K562 (cell line): ENCODE measurements at regions not wholly inside any gene's neighbourhood (a gene's known extent, or its start where the extent isn't known, plus 50 kb on each side); places are given as distances from the start of the nearest gene placed in this dataset.

Experiments used
- ATAC-seq: fragments of 200-7000 bp; cut with Tn5 transposase; 3 replicates; pipeline ENCODE4 v1.9.1; 2020; ENCODE audit warnings: moderate library complexity
- BruUV-seq: library from RNA; stranded (reverse); fragments of 400-500 nt; replicated peaks from 2 replicates; lab custom pipeline; 2021; lab: Mats Ljungman, UMichigan
- CTCF ChIA-PET: fragments of 300-600 bp; formaldehyde crosslinking; extraction: SDS; loops from one replicate; lab custom pipeline; 2021; ENCODE audit warnings: low intra/inter-chr PET ratio; lab: Yijun Ruan, JAX
- POLR2A ChIA-PET: fragments of 300-600, 350-650 bp; sonication (Branson Sonifier 250); formaldehyde crosslinking; extraction: SDS; loops from one replicate; lab custom pipeline; 2021; ENCODE audit warnings: antibody characterized with exemption, inconsistent platforms; lab: Yijun Ruan, JAX
- DNase-seq, 4 experiments: peaks; one replicate each; pipeline versions ENCODE4 v3.0.0 to v3.0.0-alpha.2; 2011 to 2018; ENCODE audit warnings: low spot score in 3 of 4, mixed read lengths in 3 of 4; ENCODE audit errors: extremely low read depth in 1 of 4
- FAIRE-seq: peaks from 2 replicates; lab custom pipeline; 2011; peaks lifted over from hg19 to GRCh38; lab: Jason Lieb, UNC
- H2AFZ ChIP-seq: 2 replicates; pipeline ENCODE4 v1.6.0; 2011; ENCODE audit warnings: low read depth, low read length, control low read depth, inconsistent platforms
- H3K27ac ChIP-seq: fragments of 200-600 bp; 3 replicates; pipeline ENCODE4 v1.8.0; 2011; ENCODE audit warnings: low read depth, mild to moderate bottlenecking, control low read depth, inconsistent platforms, low read length, moderate library complexity, mixed read lengths; ENCODE audit errors: extremely low read depth
- H3K27me3 ChIP-seq, 2 experiments: fragments of 300-600 bp in 1 of 2; 2 replicates in 1 of 2; 3 replicates in 1 of 2; pipeline versions ENCODE4 v1.6.0 to v1.8.0; 2011; ENCODE audit warnings: inconsistent platforms in 2 of 2, low read length in 2 of 2, mild to moderate bottlenecking in 1 of 2, mixed read lengths in 1 of 2, moderate library complexity in 1 of 2; ENCODE audit not compliant: control insufficient read depth in 2 of 2, insufficient read depth in 2 of 2
- H3K36me3 ChIP-seq: fragments of 300-600 bp; 3 replicates; pipeline ENCODE4 v1.8.0; 2011; ENCODE audit warnings: mild to moderate bottlenecking, low read length, inconsistent platforms; ENCODE audit not compliant: control insufficient read depth, insufficient read depth
- H3K4me1 ChIP-seq, 2 experiments: fragments of 200-600 bp in 1 of 2; replicated peaks in 1 of 2; 2 replicates in 1 of 2; 3 replicates in 1 of 2; pipeline versions ENCODE4 v1.5.1 to v1.8.0; 2011; ENCODE audit warnings: inconsistent platforms in 2 of 2, low read length in 2 of 2, mild to moderate bottlenecking in 1 of 2, mixed read lengths in 1 of 2, moderate library complexity in 1 of 2; ENCODE audit not compliant: control insufficient read depth in 2 of 2, insufficient read depth in 2 of 2
- H3K4me2 ChIP-seq: 2 replicates; pipeline ENCODE4 v1.6.1; 2011; ENCODE audit warnings: low read length, control low read depth, inconsistent platforms, mixed read lengths; ENCODE audit not compliant: insufficient read depth
- H3K4me3 ChIP-seq: fragments of 200-600 bp; sonication (generic), shearing (Covaris generic); 2 replicates; pipeline ENCODE4 v1.5.1; 2016; ENCODE audit warnings: control low read depth, inconsistent platforms
- H3K79me2 ChIP-seq: fragments of 200-600 bp; 3 replicates; pipeline ENCODE4 v1.8.0; 2011; ENCODE audit warnings: low read length, inconsistent platforms; ENCODE audit not compliant: control insufficient read depth, insufficient read depth
- H3K9ac ChIP-seq, 2 experiments: 2 replicates each; pipeline versions ENCODE4 v1.6.0 to v1.6.1; 2011; ENCODE audit warnings: low read depth in 2 of 2, low read length in 2 of 2, control low read depth in 1 of 2, inconsistent platforms in 1 of 2, mild to moderate bottlenecking in 1 of 2, mixed read lengths in 1 of 2; ENCODE audit not compliant: insufficient read depth in 1 of 2
- H3K9me1 ChIP-seq: one replicate; pipeline ENCODE4 v1.6.0; 2011; ENCODE audit warnings: inconsistent platforms, mild to moderate bottlenecking, low read length, moderate library complexity; ENCODE audit not compliant: control insufficient read depth, insufficient read depth
- H3K9me3 ChIP-seq: replicated peaks from 2 replicates; pipeline ENCODE4 v1.5.1; 2011; ENCODE audit warnings: low read depth, low read length, inconsistent platforms; ENCODE audit not compliant: control insufficient read depth, insufficient read depth
- H4K20me1 ChIP-seq: replicated peaks from 2 replicates; pipeline ENCODE4 v1.6.1; 2011; ENCODE audit warnings: low read length, inconsistent platforms, mixed read lengths; ENCODE audit not compliant: control insufficient read depth, insufficient read depth
- DACH1 ChIP-seq: fragments of 450-650 bp; IDR thresholded peaks from 2 replicates; pipeline ENCODE4 v1.6.1; 2018; ENCODE audit not compliant: partially characterized antibody
- HDAC6 ChIP-seq: IDR thresholded peaks from 2 replicates; pipeline ENCODE4 v1.6.1; 2012; ENCODE audit warnings: low read depth, mild to moderate bottlenecking, control low read depth, inconsistent platforms, low read length, moderate library complexity
- TOE1 ChIP-seq, 2 experiments: fragments of 450-650 bp in 1 of 2; sonication (generic) in 1 of 2; formaldehyde crosslinking in 1 of 2; IDR thresholded peaks; 2 replicates each; pipeline versions ENCODE4 v1.7.1 to v1.8.0; 2016 to 2022; ENCODE audit warnings: borderline replicate concordance in 2 of 2, mild to moderate bottlenecking in 2 of 2, antibody characterized with exemption in 1 of 2, inconsistent platforms in 1 of 2, low read depth in 1 of 2, missing genetic modification reagents in 1 of 2, moderate library complexity in 1 of 2
- ZNF324 ChIP-seq: fragments of 250-450 bp; sonication (Bioruptor Pico); IDR thresholded peaks from 2 replicates; pipeline ENCODE4 v1.4.0; 2020; ENCODE audit warnings: mild to moderate bottlenecking
- WGBS: fragments of 100-300 bp; shearing (Covaris generic); methylation state at CpG from one replicate; pipeline ENCODE4 v1.1.6; 2016; ENCODE audit warnings: low coverage, mixed read lengths; ENCODE audit not compliant: insufficient coverage; ENCODE audit errors: missing lambda C conversion rate; 5-methylcytosine and 5-hydroxymethylcytosine counted together
- in situ Hi-C: fragments of 300-500 bp; cut with MboI; formaldehyde crosslinking; loops from 4 replicates; pipeline ENCODE4 v1.15.0; 2018; ENCODE audit warnings: inconsistent platforms, mixed read lengths
- intact Hi-C: fragments of 100-400 bp; cut with micrococcal nuclease; formaldehyde crosslinking; loops from 2 replicates; pipeline ENCODE4 v1.14.2; 2022
- TF ChIP-seq, protein P1 (sequence below): sonication (generic); formaldehyde crosslinking; IDR thresholded peaks from 2 replicates; pipeline ENCODE4 v1.8.0; 2022; ENCODE audit warnings: mild to moderate bottlenecking, missing genetic modification reagents

DNA sequence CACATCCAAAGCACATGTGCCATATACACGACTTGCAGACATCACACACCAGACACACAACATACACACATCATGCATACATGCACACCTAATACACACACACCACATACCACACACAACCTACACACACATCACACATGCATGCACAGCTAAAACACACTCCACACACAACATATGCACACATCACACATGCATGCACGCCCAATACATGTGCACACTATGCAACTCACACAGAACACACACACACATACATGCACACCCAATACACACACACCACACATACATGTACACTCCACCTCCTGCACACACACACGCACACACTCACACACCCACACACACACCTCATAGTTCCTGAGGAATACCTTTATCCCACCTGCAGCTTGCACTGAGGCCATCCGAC is 436.0 kb downstream of the MIAT start:
- POLR2A ChIA-PET, result no interaction called here
- no TSS peak for BruUV-seq
- Histone ChIP-seq H3K4me2 (no peak overlapping the region), H2AFZ (no peak overlapping the region), H3K9me3 (no peaks in the 10 kb centered on the region; the same call in 1 of the 2 replicates), H3K9me1 (no peaks in the 10 kb centered on the region), H3K27ac (no peak overlapping the region), H3K36me3 (no peaks in the 10 kb centered on the region), H4K20me1 (no peaks in the 10 kb centered on the region), H3K4me1 (no peaks in the 10 kb centered on the region), H3K4me3 (no peak overlapping the region), H3K9ac (no peak overlapping the region), H3K79me2 (no peaks in the 10 kb centered on the region), H3K27me3 (no peaks in the 10 kb centered on the region; a peak in 1 of 5 replicates)
- WGBS, result 2% methylated on average over 4 of the region's 4 CpGs
- CTCF ChIA-PET, result no interaction called here
- in situ Hi-C loops, result no loop called here
- TF ChIP-seq DACH1 (no peak), HDAC6 (no peak), ZNF324 (no peak), TOE1 (IDR thresholded peaks at IDR 0.05; ENCODE audit: borderline replicate concordance) (no peak), TOE1 (CRISPR knock-in tag; IDR thresholded peaks at IDR 0.05; ENCODE audit: borderline replicate concordance, low read depth) (no peak)
- TF ChIP-seq, protein P1, sequence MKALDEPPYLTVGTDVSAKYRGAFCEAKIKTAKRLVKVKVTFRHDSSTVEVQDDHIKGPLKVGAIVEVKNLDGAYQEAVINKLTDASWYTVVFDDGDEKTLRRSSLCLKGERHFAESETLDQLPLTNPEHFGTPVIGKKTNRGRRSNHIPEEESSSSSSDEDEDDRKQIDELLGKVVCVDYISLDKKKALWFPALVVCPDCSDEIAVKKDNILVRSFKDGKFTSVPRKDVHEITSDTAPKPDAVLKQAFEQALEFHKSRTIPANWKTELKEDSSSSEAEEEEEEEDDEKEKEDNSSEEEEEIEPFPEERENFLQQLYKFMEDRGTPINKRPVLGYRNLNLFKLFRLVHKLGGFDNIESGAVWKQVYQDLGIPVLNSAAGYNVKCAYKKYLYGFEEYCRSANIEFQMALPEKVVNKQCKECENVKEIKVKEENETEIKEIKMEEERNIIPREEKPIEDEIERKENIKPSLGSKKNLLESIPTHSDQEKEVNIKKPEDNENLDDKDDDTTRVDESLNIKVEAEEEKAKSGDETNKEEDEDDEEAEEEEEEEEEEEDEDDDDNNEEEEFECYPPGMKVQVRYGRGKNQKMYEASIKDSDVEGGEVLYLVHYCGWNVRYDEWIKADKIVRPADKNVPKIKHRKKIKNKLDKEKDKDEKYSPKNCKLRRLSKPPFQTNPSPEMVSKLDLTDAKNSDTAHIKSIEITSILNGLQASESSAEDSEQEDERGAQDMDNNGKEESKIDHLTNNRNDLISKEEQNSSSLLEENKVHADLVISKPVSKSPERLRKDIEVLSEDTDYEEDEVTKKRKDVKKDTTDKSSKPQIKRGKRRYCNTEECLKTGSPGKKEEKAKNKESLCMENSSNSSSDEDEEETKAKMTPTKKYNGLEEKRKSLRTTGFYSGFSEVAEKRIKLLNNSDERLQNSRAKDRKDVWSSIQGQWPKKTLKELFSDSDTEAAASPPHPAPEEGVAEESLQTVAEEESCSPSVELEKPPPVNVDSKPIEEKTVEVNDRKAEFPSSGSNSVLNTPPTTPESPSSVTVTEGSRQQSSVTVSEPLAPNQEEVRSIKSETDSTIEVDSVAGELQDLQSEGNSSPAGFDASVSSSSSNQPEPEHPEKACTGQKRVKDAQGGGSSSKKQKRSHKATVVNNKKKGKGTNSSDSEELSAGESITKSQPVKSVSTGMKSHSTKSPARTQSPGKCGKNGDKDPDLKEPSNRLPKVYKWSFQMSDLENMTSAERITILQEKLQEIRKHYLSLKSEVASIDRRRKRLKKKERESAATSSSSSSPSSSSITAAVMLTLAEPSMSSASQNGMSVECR, result no peak
- ATAC-seq (no peak), FAIRE-seq (no peak), DNase-seq (no peak)
- intact Hi-C loops, result no loop called here
